ENCODE measurements at regions not wholly inside any gene's neighbourhood (a gene's known extent, or its start where the extent isn't known, plus 50 kb on each side); places are given as distances from the start of the nearest gene placed in this dataset.

- TF ChIP-seq POLR2A (IDR thresholded peaks at IDR 0.05), result no peak
- TF ChIP-seq, protein P1, sequence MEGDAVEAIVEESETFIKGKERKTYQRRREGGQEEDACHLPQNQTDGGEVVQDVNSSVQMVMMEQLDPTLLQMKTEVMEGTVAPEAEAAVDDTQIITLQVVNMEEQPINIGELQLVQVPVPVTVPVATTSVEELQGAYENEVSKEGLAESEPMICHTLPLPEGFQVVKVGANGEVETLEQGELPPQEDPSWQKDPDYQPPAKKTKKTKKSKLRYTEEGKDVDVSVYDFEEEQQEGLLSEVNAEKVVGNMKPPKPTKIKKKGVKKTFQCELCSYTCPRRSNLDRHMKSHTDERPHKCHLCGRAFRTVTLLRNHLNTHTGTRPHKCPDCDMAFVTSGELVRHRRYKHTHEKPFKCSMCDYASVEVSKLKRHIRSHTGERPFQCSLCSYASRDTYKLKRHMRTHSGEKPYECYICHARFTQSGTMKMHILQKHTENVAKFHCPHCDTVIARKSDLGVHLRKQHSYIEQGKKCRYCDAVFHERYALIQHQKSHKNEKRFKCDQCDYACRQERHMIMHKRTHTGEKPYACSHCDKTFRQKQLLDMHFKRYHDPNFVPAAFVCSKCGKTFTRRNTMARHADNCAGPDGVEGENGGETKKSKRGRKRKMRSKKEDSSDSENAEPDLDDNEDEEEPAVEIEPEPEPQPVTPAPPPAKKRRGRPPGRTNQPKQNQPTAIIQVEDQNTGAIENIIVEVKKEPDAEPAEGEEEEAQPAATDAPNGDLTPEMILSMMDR (IDR thresholded peaks at IDR 0.05), result no peak
Observed at GRCh38 chr16:8239443-8239842, 350.9 kb downstream of the TMEM114 start.
